GM21576 (cell line): ENCODE measurements at regions not wholly inside any gene's neighbourhood (a gene's known extent, or its start where the extent isn't known, plus 50 kb on each side); places are given as distances from the start of the nearest gene placed in this dataset.
"Not testable (repeated sequence)": the region's sequence is repeated elsewhere in the genome, so short reads cannot be mapped to it uniquely, and the experiment has no call there.

Experiments used
- ATAC-seq: cut with Tn5 transposase; IDR thresholded peaks from one replicate; pipeline ENCODE4 v1.9.1; 2021; ENCODE audit warnings: mild to moderate bottlenecking, moderate library complexity; ENCODE audit not compliant: unreplicated experiment

- no peak for ATAC-seq
These were observed 377.0 kb downstream of the DDX10 start for GRCh38 chr11:109041876-109042275.

- no peak for ATAC-seq
These were observed 378.4 kb downstream of the DDX10 start for GRCh38 chr11:109043315-109043714.

- ATAC-seq = no peak
These were observed 375.6 kb upstream of the C11orf87 start for GRCh38 chr11:109046284-109046992.

GRCh38 chr11:109048098-109048497 is 373.9 kb upstream of the C11orf87 start:
- ATAC-seq = no peak

GRCh38 chr11:109051200-109051599 is 370.8 kb upstream of the C11orf87 start:
- no peak for ATAC-seq

GRCh38 chr11:109059402-109059801 is 362.6 kb upstream of the C11orf87 start:
- ATAC-seq = no peak

- no peak for ATAC-seq
These were observed 360.6 kb upstream of the C11orf87 start for GRCh38 chr11:109061394-109061793.

GRCh38 chr11:109062445-109062844 is 359.5 kb upstream of the C11orf87 start:
- no peak for ATAC-seq

GRCh38 chr11:109062871-109063270 is 359.1 kb upstream of the C11orf87 start:
- ATAC-seq = no peak

- not testable (repeated sequence) for ATAC-seq
These were observed 357.2 kb upstream of the C11orf87 start for GRCh38 chr11:109064618-109065311.

GRCh38 chr11:109071262-109071661 is 350.7 kb upstream of the C11orf87 start:
- no peak for ATAC-seq

GRCh38 chr11:109071712-109072524 is 350.1 kb upstream of the C11orf87 start:
- no peak for ATAC-seq

- ATAC-seq = no peak
These were observed 348.8 kb upstream of the C11orf87 start for GRCh38 chr11:109073032-109073822.

- no peak for ATAC-seq
These were observed 346.0 kb upstream of the C11orf87 start for GRCh38 chr11:109075976-109076375.

- no peak for ATAC-seq
These were observed 345.1 kb upstream of the C11orf87 start for GRCh38 chr11:109076870-109077269.

- no peak for ATAC-seq
These were observed 344.6 kb upstream of the C11orf87 start for GRCh38 chr11:109077291-109077920.

- ATAC-seq = no peak
These were observed 336.1 kb upstream of the C11orf87 start for GRCh38 chr11:109085708-109086373.

GRCh38 chr11:109086931-109087330 is 335.1 kb upstream of the C11orf87 start:
- ATAC-seq = no peak

- no peak for ATAC-seq
These were observed 333.9 kb upstream of the C11orf87 start for GRCh38 chr11:109088086-109088485.

- no peak for ATAC-seq
These were observed 332.8 kb upstream of the C11orf87 start for GRCh38 chr11:109089144-109089543.
